ENCODE measurements at regions not wholly inside any gene's neighbourhood (a gene's known extent, or its start where the extent isn't known, plus 50 kb on each side); places are given as distances from the start of the nearest gene placed in this dataset.

DNA sequence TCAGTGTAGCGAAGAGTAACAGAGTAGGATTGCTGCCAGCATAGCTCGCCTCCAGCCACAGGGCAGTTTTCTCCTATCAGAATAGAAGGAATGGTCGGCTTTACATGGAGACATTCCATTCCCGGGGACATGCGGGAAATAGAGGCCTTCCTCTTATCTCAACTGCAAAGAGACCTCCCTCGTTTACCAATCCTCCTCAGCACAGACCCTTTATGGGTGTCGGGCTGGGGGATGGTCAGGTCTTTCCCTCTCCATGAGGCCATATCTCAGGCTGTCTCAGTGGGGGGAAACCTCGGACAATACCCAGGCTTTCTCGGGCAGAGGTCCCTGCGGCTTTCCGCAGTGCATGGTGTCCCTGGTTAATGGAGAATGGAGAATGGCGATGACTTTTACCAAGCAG lies 285.0 kb downstream of the ASMT start:
- TF ChIP-seq, protein P1, sequence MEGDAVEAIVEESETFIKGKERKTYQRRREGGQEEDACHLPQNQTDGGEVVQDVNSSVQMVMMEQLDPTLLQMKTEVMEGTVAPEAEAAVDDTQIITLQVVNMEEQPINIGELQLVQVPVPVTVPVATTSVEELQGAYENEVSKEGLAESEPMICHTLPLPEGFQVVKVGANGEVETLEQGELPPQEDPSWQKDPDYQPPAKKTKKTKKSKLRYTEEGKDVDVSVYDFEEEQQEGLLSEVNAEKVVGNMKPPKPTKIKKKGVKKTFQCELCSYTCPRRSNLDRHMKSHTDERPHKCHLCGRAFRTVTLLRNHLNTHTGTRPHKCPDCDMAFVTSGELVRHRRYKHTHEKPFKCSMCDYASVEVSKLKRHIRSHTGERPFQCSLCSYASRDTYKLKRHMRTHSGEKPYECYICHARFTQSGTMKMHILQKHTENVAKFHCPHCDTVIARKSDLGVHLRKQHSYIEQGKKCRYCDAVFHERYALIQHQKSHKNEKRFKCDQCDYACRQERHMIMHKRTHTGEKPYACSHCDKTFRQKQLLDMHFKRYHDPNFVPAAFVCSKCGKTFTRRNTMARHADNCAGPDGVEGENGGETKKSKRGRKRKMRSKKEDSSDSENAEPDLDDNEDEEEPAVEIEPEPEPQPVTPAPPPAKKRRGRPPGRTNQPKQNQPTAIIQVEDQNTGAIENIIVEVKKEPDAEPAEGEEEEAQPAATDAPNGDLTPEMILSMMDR (IDR thresholded peaks at IDR 0.05) = no peak
- TF ChIP-seq EZH2 (IDR thresholded peaks at IDR 0.05) (no peak), EZH2phosphoT487 (IDR thresholded peaks at IDR 0.05) (no peak)

All from neural progenitor cell (in vitro differentiated cells).